ENCODE measurements at regions not wholly inside any gene's neighbourhood (a gene's known extent, or its start where the extent isn't known, plus 50 kb on each side); places are given as distances from the start of the nearest gene placed in this dataset.

- no peak for DNase-seq
Measured at GRCh38 chr15:66950114-66950513, 115.3 kb upstream of the SMAD3 start.

GRCh38 chr15:66951531-66952320, 113.7 kb upstream of the SMAD3 start:
- DNase-seq: no peak

- no peak for DNase-seq
Measured at GRCh38 chr15:66952756-66953522, 112.5 kb upstream of the SMAD3 start.

GRCh38 chr15:66953523-66954229, 111.7 kb upstream of the SMAD3 start:
- DNase-seq: no peak

- no peak for DNase-seq
Measured at GRCh38 chr15:66954601-66955000, 110.8 kb upstream of the SMAD3 start.

GRCh38 chr15:66955001-66955516, 110.3 kb upstream of the SMAD3 start:
- DNase-seq: no peak

- DNase-seq: no peak
Measured at GRCh38 chr15:66955871-66956585, 109.4 kb upstream of the SMAD3 start.

- no peak for DNase-seq
Measured at GRCh38 chr15:66956672-66957430, 108.6 kb upstream of the SMAD3 start.

- DNase-seq: no peak
Measured at GRCh38 chr15:66957431-66957720, 108.0 kb upstream of the SMAD3 start.

- no peak for DNase-seq
Measured at GRCh38 chr15:66959066-66959465, 106.3 kb upstream of the SMAD3 start.

- DNase-seq: no peak
Measured at GRCh38 chr15:66959875-66960274, 105.5 kb upstream of the SMAD3 start.

- no peak for DNase-seq
Measured at GRCh38 chr15:66960519-66960918, 104.9 kb upstream of the SMAD3 start.

GRCh38 chr15:66961407-66961884, 104.0 kb upstream of the SMAD3 start:
- DNase-seq: no peak

GRCh38 chr15:66961901-66962300, 103.5 kb upstream of the SMAD3 start:
- no peak for DNase-seq

GRCh38 chr15:66962522-66962921, 102.9 kb upstream of the SMAD3 start:
- DNase-seq: no peak

- DNase-seq: no peak
Measured at GRCh38 chr15:66963084-66963483, 102.3 kb upstream of the SMAD3 start.

- no peak for DNase-seq
Measured at GRCh38 chr15:66963710-66964109, 101.7 kb upstream of the SMAD3 start.

- no peak for DNase-seq
Measured at GRCh38 chr15:66964111-66964738, 101.2 kb upstream of the SMAD3 start.

GRCh38 chr15:66964791-66965190, 100.6 kb upstream of the SMAD3 start:
- no peak for DNase-seq

GRCh38 chr15:66965201-66965900, 100.1 kb upstream of the SMAD3 start:
- DNase-seq: no peak

- no peak for DNase-seq
Measured at GRCh38 chr15:66966256-66966655, 99.1 kb upstream of the SMAD3 start.

Measured in activated CD4-positive, CD25-positive, alpha-beta regulatory T cell treated with anti-CD3 and anti-CD28 coated beads, Interleukin-2, amount 50 U/mL, for 72 hours (primary cell).